ENCODE measurements at regions not wholly inside any gene's neighbourhood (a gene's known extent, or its start where the extent isn't known, plus 50 kb on each side); places are given as distances from the start of the nearest gene placed in this dataset.

GRCh38 chrX:30973784-30974427 lies 84.9 kb upstream of the TAB3 start:
- H4K20me1 ChIP-seq (ENCODE audit: insufficient read depth, low read length) = no peaks in the 10 kb centered on the region
- ChIA-PET CTCF (no interaction called here), POLR2A (ENCODE audit: unreplicated experiment) (no interaction called here)
- no peak overlapping the region for H3K14ac ChIP-seq (replicated peaks; ENCODE audit: low read depth, low read length)
- H3K9me1 ChIP-seq (ENCODE audit: insufficient read depth, low read length) = no peaks in the 10 kb centered on the region
- H4K91ac ChIP-seq (ENCODE audit: insufficient read depth, low read depth, low read length) = no peak overlapping the region
- DNase-seq (no peak), ATAC-seq (ENCODE audit: low read depth) (no peak)
- no peak overlapping the region for H3K56ac ChIP-seq (ENCODE audit: extremely low read depth, insufficient read depth, low read length)
- no peak overlapping the region for H2BK15ac ChIP-seq (ENCODE audit: low read depth, low read length)
- H2AFZ ChIP-seq (replicated peaks; ENCODE audit: low read length, poor library complexity) = no peak overlapping the region
- no peak overlapping the region for H2AK5ac ChIP-seq (ENCODE audit: low read depth, low read length)
- no peak for TF ChIP-seq BHLHE40 (IDR thresholded peaks at IDR 0.05; ENCODE audit: low read depth, low read length)
- TF ChIP-seq FOS (IDR thresholded peaks at IDR 0.05; ENCODE audit: low read depth, low read length) = no peak
- no peak for TF ChIP-seq RFX5 (IDR thresholded peaks at IDR 0.05; ENCODE audit: low read depth, low read length)
- no peak for TF ChIP-seq USF2 (IDR thresholded peaks at IDR 0.05; ENCODE audit: low read depth, low read length)
- BruUV-seq (replicated peaks) = no TSS peak
- H3K18ac ChIP-seq (ENCODE audit: low read depth, low read length) = no peak overlapping the region
- no peak overlapping the region for H4K8ac ChIP-seq (ENCODE audit: low read depth in 2 of 2, low read length in 2 of 2)
- 75% methylated on average over 1 of the region's 5 CpGs; no CpG with 5 or more reads in 1 of the 2 experiments for WGBS, 2 experiments (ENCODE audit: extremely low coverage in 2 of 2, insufficient read length in 1 of 2)
- no peak overlapping the region for H3K23ac ChIP-seq (ENCODE audit: low read depth, low read length)
- dilution Hi-C loops (cut with HindIII; ENCODE audit: low sequenced_read_pairs, unreplicated experiment) (no loop called here), in situ Hi-C loops (cut with MboI; ENCODE audit: low sequenced_read_pairs) (no loop called here), intact Hi-C loops (cut with micrococcal nuclease) (no loop called here)
- H3K27ac ChIP-seq (ENCODE audit: insufficient read depth, low read length) = no peak overlapping the region
- no peak overlapping the region for H2AK9ac ChIP-seq (replicated peaks; ENCODE audit: low read depth, low read length, poor library complexity)
- H3K9me3 ChIP-seq (ENCODE audit: control insufficient read depth, insufficient read depth, low read length) = no peaks in the 10 kb centered on the region
- no peak overlapping the region for H2BK120ac ChIP-seq (ENCODE audit: low read depth, low read length)
- H3K36me3 ChIP-seq (ENCODE audit: control insufficient read depth, insufficient read depth, low read length) = no peaks in the 10 kb centered on the region
- no peaks in the 10 kb centered on the region; the same call in 1 of the 2 replicates for H3K27me3 ChIP-seq (ENCODE audit: control insufficient read depth, insufficient read depth, low read length)
- no peak overlapping the region for H4K5ac ChIP-seq (ENCODE audit: low read depth, low read length)
- H2BK5ac ChIP-seq (ENCODE audit: low read depth, low read length, poor library complexity, severe bottlenecking) = no peak overlapping the region
- no peak overlapping the region for H2BK20ac ChIP-seq (ENCODE audit: low read depth, low read length)
- no peak overlapping the region for H3K4ac ChIP-seq (ENCODE audit: low read depth, low read length)
- H3K9ac ChIP-seq (ENCODE audit: low read depth, low read length) = no peak overlapping the region
- no peak overlapping the region for H3K4me2 ChIP-seq (ENCODE audit: low read depth, low read length)
- H3K4me3 ChIP-seq (ENCODE audit: insufficient read depth, low read depth, low read length) = no peak overlapping the region
- H3K4me1 ChIP-seq (ENCODE audit: control insufficient read depth, insufficient read depth, low read length) = no peaks in the 10 kb centered on the region
- no peaks in the 10 kb centered on the region for H3K79me1 ChIP-seq (ENCODE audit: low read depth in 1 of 2, low read length in 2 of 2)

Measured in IMR-90 (cell line).